Loucy (cell line): ENCODE measurements at regions not wholly inside any gene's neighbourhood (a gene's known extent, or its start where the extent isn't known, plus 50 kb on each side); places are given as distances from the start of the nearest gene placed in this dataset.

Source experiments
- CTCF ChIP-seq: fragments of 200-600 bp; sonication (generic); conservative IDR thresholded peaks from 2 replicates; pipeline ENCODE4 v1.5.1; 2014; ENCODE audit warnings: mild to moderate bottlenecking, antibody characterized with exemption, low read length
- EZH2phosphoT487 ChIP-seq: fragments of 200-600 bp; IDR thresholded peaks from 2 replicates; pipeline ENCODE4 v1.6.1; 2018; ENCODE audit warnings: antibody characterized with exemption, mild to moderate bottlenecking, moderate library complexity, borderline replicate concordance

- TF ChIP-seq CTCF, result no peak
- no peak for TF ChIP-seq EZH2phosphoT487
Observed at GRCh38 chr11:10930972-10931760, 73.3 kb upstream of the ZBED5 start.
